ENCODE measurements at regions not wholly inside any gene's neighbourhood (a gene's known extent, or its start where the extent isn't known, plus 50 kb on each side); places are given as distances from the start of the nearest gene placed in this dataset.
"Not testable (repeated sequence)": the region's sequence is repeated elsewhere in the genome, so short reads cannot be mapped to it uniquely, and the experiment has no call there.

DNA sequence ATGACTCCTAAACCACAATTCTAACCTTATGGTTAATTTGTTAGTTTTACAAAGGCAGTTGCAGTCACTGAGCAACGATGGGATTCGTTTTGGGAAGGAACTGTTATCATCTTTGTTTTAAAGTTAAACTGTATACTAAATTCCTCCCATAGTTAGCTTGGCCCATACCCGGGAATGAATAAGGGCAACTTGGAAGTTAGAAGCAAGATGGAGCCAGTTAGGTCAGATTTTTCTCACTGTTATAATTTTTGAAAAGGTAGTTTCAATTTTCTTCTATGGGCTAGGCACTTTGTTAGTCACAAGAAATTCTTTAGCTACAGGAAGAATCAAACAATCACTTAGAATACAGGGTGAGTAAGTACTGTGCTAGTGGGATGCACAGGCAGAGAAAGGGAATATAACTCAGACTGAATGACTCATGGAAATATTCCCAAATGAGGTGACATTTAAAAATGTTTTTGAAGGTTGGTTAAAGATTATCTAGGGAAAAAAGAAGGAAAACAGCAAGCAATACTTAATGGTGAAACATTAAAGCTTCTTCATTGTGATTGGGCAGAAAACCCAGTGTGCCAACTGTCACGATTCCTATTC lies 153.6 kb downstream of the MAGEB17 start:
- DNase-seq = peak; percentile 39

GRCh38 chrX:16333453-16333852 lies 166.2 kb downstream of the MAGEB17 start:
- no peak for DNase-seq

- DNase-seq = no peak
These were observed 167.9 kb downstream of the MAGEB17 start for GRCh38 chrX:16335181-16335580.

- peak; percentile 25 for DNase-seq
These were observed 180.8 kb downstream of the MAGEB17 start for GRCh38 chrX:16347968-16348670.

DNA sequence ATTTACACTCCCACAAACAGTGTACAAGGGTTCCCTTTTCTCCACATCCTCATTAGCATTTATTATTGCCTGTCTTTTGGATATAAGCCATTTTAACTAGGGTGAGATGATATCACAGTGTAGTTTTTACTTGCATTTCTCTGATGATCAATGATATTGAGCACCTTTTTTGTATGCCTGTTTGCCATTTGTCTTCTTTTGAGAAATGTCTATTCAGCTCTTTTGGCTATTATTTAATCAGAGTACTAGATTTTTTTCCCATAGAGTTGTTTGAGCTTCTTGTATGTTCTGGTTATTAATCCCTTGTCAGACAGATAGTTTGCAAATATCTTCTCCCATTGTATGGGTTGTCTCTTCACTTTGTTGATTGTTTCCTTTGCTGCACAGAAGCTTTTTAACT lies 190.6 kb downstream of the MAGEB17 start:
- no peak for DNase-seq

- DNase-seq = not testable (repeated sequence)
These were observed 192.8 kb downstream of the MAGEB17 start for GRCh38 chrX:16360056-16360455.

- peak; percentile 1 for DNase-seq
These were observed 201.4 kb downstream of the MAGEB17 start for GRCh38 chrX:16368696-16369095.

DNA sequence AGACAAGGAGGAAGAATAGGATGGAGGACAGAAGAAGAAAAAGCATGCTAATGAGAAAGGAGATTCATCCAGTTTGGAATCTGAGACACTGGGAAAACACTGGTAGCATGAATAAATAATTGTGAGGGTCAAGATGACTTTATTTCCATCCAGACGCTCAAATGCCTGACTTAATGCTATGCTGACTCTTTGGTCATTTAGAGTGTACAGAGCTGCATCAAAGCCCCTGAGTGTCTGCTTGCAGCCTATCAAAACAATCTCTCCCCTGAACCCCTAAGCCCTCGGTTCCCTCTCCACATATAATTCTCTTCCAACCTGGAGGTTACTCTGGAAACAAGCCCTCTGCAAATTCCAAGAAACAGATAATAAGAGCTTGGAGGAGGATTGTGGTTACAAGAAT lies 208.8 kb downstream of the MAGEB17 start:
- DNase-seq = no peak

GRCh38 chrX:16386126-16386525 lies 218.8 kb downstream of the MAGEB17 start:
- DNase-seq = no peak

DNA sequence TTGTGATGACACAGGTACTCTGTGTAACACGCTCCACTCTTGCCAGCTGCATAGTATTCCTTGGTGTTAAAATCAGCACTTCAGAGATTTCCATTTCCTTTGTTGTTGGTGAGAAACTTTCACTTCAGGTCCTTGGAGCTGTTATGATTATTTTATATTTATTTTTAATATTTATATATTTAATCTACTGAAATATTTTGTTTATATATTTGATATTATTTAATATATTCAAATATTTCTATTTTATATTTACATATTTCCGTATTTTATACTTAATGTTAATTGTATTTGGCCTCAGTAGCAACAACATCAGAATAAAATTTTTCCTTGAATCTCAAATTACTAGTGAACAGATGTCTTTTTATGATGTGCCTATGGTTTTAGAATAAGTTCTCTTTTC lies 225.3 kb downstream of the MAGEB17 start:
- no peak for DNase-seq

- no peak for DNase-seq
These were observed 227.0 kb downstream of the MAGEB17 start for GRCh38 chrX:16394290-16394689.

DNA sequence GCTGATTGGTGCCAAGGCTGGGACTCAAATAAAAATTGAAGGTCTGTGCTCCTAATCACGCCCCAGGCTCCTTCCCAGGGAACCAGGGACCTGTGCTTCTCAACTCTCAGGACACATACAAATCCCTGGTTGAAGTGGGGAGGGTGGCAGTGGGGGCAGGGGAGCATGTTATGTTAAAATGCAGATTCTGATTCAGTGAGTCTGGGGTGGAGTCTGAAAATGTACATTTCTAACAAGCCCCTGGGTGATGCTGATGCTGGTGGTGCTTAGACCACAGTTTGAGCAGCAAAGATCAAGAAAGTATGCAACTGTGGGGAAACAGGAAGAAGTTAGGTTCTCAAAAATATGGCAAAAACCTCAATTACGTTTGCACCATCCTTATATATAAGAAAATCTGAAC lies 236.5 kb downstream of the MAGEB17 start:
- no peak for DNase-seq

DNA sequence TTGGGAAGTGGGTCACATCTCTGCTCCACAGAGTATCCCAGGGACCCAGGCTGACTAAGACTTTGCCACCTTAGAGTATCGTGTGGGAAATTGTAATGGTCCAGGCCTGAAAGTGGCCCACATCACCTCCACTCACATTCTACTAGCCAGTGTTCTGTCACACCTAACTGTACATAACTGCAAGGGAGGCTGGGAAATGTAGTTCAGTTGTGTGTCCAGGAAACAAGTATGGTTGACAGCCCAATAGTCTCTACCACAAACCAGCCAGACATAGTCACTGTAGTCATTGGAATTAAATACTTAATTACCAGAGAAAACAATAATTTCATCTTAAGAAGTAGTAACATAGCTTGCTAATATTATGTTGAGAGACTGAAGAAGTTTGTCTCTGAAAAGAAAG lies 233.4 kb upstream of the S100G start:
- DNase-seq = no peak

DNA sequence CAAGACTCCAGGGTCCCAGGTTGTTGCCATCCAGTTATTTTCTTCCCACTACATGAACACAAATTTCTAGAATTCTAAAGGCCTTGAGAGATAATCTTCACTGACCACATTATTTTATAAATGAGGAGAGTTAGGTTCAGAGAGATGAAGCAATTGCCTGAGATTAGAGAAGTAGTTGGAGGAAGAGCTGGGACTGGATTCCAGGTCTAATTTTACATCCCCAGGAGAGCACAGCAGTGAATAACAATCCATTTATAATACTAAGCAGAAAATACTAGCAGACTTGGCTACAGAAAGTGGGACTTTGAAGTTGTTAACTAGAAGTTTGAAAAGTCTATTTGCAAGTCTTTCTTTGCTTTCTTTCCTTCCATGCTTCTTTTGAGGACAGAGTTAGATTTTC lies 231.3 kb upstream of the S100G start:
- no peak for DNase-seq

DNA sequence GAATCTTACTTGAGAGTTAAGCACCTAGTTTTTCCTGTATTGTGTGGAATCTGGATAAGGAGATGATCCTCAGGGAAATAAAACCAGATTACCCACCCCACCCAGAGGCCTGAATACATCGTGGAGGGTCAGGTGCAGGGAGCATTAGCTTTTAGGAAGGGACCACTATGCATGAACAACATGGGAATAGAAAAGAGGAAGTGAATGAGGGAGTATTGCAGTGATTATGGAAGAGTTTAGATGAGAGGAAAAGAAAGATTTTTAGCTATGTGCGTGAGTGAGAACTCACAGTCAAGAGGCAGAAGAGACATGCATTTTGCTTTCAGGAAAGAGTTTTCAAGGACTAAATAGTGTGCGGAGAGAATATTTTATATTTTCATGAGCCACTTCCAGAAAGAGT lies 222.3 kb upstream of the S100G start:
- DNase-seq = no peak

GRCh38 chrX:16429406-16429805 lies 220.6 kb upstream of the S100G start:
- peak; percentile 46 for DNase-seq

DNA sequence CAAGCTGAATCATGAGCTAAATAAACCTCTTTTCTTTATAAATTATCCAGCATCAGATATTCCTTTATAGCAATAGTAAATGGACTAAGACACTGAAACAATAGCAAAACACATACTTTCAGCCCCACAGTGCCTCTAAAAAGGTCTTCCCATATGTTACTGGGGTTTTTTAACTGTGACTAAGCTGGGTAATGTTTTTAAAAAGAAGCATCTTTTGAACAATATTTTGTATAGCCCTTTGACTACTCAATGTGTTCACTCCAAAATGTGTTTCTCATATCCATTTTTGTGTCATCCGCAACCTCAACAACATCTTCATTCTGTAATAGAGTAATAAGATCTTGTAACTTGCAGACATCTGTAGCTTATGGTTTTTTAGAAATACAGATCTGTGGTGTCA lies 218.7 kb upstream of the S100G start:
- DNase-seq = no peak

- DNase-seq = no peak
These were observed 216.9 kb upstream of the S100G start for GRCh38 chrX:16433021-16433420.

GRCh38 chrX:16435399-16435986 lies 214.5 kb upstream of the S100G start:
- DNase-seq = no peak

DNA sequence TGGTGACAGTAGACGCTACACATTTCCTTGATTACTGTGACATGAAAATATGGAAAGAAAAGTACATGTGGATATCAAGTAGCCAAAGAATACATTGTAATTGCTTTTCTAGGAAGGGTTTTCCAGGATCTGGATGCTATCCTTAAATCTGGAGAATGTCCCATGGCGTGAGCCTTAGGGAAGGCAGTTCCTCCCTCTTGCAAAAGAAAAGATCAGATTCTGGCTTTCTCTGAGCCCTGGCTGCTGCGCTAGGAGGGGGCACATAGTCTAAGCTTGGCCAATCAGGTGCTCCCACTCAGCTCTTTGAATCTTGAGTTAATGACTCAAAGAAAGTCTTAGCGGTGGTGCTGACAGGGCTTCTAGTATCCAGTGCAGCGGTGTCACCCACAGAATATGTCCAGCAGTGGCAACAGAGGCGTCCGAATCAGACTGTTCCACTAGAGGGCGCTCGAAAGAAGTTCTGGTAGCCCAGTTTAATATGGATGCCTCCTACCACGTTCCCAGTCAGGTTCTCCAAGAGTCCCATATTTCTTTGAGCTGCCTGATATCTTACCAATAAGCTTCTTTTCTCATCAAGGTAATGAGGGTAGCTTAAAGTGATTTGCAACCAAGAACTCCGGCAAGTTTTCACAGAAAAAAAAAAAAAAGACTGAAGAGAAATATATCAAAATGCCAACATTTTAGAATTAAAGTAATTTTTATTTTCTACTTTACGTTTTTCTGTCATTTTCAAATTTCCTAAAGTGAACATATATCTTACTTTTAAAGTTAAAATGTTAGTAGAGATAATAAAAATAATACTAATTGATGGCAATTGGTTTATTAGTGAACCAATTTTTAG lies 213.4 kb upstream of the S100G start:
- DNase-seq = peak; percentile 74

GRCh38 chrX:16440446-16440845 lies 209.5 kb upstream of the S100G start:
- DNase-seq = no peak

- DNase-seq = peak; percentile 45
These were observed 205.6 kb upstream of the S100G start for GRCh38 chrX:16444353-16444752.

- DNase-seq = peak; percentile 25
These were observed 204.7 kb upstream of the S100G start for GRCh38 chrX:16445166-16445752.
